Skin of body (tissue), 1 donor: ENCODE measurements at regions not wholly inside any gene's neighbourhood (a gene's known extent, or its start where the extent isn't known, plus 50 kb on each side); places are given as distances from the start of the nearest gene placed in this dataset.

Experiments
- DNase-seq: peaks from one replicate; lab custom pipeline; 2025; lab: John Stamatoyannopoulos, UW

- no peak for DNase-seq
Measured at GRCh38 chr18:28571929-28572328, 395.0 kb upstream of the CDH2 start.

- no peak for DNase-seq
Measured at GRCh38 chr18:28560331-28560730, 383.4 kb upstream of the CDH2 start.

GRCh38 chr18:28559511-28559910 lies 382.6 kb upstream of the CDH2 start:
- no peak for DNase-seq

- no peak for DNase-seq
Measured at GRCh38 chr18:28541934-28542333, 365.0 kb upstream of the CDH2 start.

DNA sequence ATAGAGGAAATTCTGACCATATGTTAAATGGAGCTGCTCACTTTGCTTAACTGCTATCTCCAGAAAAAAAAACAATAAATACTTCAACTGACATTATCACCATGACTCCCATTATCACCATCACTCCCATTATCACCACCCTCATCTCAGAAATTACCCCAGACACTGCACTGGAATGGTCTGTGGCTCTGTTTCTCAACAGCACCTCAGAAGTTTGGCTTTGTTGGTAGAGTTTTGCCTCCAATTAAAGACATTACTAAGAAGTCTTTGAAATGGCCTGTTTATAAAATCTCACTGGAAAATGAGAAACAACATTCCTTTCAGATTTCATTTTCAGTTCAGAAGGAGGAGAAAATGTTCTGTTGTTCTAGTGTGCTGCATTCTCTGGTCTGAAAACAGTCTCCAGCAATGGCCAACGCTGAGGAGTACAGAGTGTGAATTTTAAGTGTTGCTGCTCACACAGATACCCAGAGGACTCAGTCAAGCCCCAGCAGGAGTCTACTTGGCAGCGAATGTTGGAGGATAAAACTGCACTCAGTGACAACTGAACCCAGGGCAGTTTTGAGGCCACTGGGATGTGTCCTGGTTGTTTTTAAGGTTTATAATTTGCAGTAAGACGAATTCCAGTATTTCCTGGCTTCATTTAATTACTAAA lies 364.5 kb upstream of the CDH2 start:
- no peak for DNase-seq

- no peak for DNase-seq
Measured at GRCh38 chr18:28529644-28530043, 352.7 kb upstream of the CDH2 start.

- no peak for DNase-seq
Measured at GRCh38 chr18:28526196-28526595, 349.3 kb upstream of the CDH2 start.

GRCh38 chr18:28523758-28524475 lies 347.0 kb upstream of the CDH2 start:
- no peak for DNase-seq

- no peak for DNase-seq
Measured at GRCh38 chr18:28522236-28522635, 345.3 kb upstream of the CDH2 start.

DNA sequence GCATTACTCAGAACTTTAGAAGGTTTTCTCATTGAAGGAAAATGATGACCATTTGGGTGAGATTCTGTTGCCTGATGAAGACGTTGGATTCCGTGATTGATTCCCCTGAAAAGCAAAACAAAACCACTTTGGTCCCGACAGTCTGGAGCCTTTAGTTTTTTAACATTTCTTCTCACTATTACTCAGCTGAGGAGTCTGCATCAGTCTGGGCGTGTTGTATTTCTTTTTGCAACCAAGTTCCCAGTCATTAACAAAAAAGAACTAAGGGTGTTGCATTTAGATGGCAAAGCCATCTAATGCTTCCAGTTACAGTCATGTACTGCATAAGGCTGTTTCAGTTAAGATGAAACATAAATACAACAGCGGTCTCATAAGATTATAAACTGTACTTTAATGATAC lies 343.1 kb upstream of the CDH2 start:
- no peak for DNase-seq

GRCh38 chr18:28514699-28515098 lies 337.8 kb upstream of the CDH2 start:
- no peak for DNase-seq

GRCh38 chr18:28512357-28512756 lies 335.4 kb upstream of the CDH2 start:
- no peak for DNase-seq

DNA sequence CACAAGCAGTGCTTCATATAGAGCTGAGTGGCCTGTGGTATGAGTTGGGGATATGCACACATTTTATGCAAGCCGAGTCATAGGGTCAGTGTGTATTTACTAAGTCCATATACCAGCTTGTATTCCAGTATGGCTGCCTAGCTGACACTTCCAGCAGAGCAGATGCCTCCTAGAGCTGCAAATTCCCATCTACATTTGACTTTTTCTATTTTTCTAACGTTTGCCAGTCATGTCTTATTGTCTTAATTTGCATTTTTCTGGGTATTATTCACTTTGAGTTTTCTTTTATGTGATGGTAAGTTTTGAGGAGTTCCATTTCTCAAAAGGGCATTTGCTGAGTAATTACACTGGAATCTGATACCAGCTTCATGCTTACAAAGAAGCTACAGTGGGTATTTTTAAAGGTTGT lies 334.5 kb upstream of the CDH2 start:
- no peak for DNase-seq

GRCh38 chr18:28510210-28510609 lies 333.3 kb upstream of the CDH2 start:
- DNase-seq, result no peak

- DNase-seq, result no peak
Measured at GRCh38 chr18:28504066-28504465, 327.1 kb upstream of the CDH2 start.

- no peak for DNase-seq
Measured at GRCh38 chr18:28494151-28494550, 317.2 kb upstream of the CDH2 start.

- DNase-seq, result no peak
Measured at GRCh38 chr18:28485918-28486317, 309.0 kb upstream of the CDH2 start.

GRCh38 chr18:28485210-28485801 lies 308.4 kb upstream of the CDH2 start:
- DNase-seq, result no peak

DNA sequence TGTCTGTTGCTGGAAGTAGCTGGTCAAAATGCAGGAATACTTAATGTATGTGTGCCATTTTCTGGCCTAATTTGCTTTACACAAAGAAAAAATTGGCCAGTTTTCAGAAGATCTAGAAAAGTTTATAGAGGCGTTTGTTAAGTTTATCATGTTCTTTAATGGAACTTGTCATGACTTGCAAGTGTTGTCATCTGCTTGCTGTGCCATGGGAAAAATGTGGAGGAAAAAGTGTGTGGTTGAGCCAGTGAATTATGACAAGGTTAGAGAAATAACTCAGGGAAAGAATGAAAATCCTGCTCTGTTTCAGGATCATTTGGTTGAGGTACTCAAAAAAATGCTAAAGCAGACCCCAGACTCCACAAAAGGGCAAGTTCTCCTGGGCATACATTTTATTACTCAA lies 301.6 kb upstream of the CDH2 start:
- DNase-seq, result no peak

DNA sequence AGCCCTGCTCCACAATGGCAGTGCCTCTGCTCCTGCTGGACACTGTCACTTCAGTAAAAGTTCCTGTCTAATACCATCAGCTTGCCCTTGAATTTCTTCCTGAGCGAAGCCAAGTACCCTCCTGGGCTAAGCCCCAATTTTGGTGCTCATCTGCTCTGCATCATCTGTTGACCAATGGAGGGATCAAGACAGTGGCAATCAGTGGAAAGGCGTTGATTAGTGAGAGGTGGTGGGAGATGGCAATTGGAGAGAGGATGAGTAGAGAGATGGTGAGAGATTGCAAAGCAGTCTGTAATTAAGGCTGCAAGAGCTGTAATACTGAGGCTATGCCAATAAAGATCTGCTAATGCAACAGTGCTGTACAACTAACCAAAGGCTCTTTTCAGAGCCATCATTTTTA lies 299.4 kb upstream of the CDH2 start:
- no peak for DNase-seq

DNA sequence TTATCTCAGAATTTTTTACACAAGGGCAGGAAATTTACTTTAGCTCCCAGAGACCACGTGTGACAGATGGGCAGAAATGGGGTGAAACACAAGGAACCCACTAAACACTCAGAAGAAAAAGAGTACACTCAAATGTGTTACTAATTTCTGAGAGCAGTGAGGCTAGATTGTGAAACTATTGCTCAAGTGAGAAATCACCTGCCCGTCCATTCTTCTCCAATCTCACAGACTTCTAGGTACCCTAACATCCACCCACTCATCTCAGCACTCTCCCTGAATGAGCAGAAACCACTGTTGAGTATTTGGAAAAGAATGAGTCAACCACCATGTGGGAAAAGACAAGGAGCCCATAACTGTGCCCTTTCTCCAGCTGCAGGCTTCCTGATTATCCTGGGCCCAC lies 293.0 kb upstream of the CDH2 start:
- no peak for DNase-seq

- DNase-seq, result no peak
Measured at GRCh38 chr18:28468901-28469300, 292.0 kb upstream of the CDH2 start.

GRCh38 chr18:28466204-28466603 lies 289.3 kb upstream of the CDH2 start:
- DNase-seq, result no peak
